ENCODE measurements at regions not wholly inside any gene's neighbourhood (a gene's known extent, or its start where the extent isn't known, plus 50 kb on each side); places are given as distances from the start of the nearest gene placed in this dataset.
"Not testable (repeated sequence)": the region's sequence is repeated elsewhere in the genome, so short reads cannot be mapped to it uniquely, and the experiment has no call there.

DNA sequence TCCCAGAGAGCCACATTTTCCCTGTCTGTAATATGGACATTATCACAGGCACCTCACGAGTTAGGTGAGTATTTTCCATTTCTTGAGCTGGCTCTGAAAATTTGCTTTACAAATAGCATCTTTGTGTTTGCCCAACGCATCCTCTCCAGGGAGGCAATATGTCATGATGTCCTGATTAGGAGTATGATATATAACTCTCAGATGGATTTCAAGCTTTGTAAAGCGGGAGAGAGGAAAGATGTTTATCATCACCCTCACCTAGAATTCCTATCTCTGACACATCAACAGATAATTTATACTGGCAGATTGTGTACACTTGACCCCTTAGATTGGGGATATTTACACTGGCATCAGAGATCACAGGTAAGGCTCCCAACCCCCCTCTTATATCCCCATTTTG lies 730.7 kb upstream of the RGS18 start:
- intact Hi-C loops (cut with DNase I; ENCODE audit: low total_unique reads), result no loop called here
- Histone ChIP-seq H3K27me3 (no peaks in the 10 kb centered on the region), H3K27ac (no peak overlapping the region), H3K36me3 (no peaks in the 10 kb centered on the region), H3K4me3 (no peak overlapping the region), H3K4me1 (no peaks in the 10 kb centered on the region), H3K9me3 (peaks cover 0 to 2% of the 10 kb centered on the region in 2 donors)
- DNase-seq (ENCODE audit: low spot score in 2 of 2), result no peak
- TF ChIP-seq POLR2A (IDR thresholded peaks at IDR 0.05), result no peak

DNA sequence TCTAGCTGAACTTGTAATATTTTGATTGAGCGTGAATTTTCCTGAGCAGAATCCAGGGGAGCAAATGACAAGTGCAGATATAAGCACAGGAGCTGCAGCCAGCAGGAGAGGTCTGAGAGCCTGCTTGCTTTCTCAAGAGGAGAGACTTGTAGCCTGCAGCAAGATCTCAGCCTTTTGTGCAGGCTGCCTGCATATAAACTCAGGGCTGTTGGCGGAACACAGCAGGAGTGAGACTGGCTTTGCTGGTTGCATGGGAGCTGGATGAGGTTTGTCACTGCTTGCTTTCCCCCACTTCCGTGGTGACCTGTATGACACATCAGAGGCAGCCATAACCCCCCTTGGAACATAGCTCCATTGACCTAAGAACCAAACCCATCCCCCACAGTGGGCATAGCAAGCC lies 725.4 kb upstream of the RGS18 start:
- H3K27me3 ChIP-seq, result no peaks in the 10 kb centered on the region
- no peaks in the 10 kb centered on the region for H3K4me1 ChIP-seq
- H3K27ac ChIP-seq, result no peak overlapping the region
- TF ChIP-seq, protein P1, sequence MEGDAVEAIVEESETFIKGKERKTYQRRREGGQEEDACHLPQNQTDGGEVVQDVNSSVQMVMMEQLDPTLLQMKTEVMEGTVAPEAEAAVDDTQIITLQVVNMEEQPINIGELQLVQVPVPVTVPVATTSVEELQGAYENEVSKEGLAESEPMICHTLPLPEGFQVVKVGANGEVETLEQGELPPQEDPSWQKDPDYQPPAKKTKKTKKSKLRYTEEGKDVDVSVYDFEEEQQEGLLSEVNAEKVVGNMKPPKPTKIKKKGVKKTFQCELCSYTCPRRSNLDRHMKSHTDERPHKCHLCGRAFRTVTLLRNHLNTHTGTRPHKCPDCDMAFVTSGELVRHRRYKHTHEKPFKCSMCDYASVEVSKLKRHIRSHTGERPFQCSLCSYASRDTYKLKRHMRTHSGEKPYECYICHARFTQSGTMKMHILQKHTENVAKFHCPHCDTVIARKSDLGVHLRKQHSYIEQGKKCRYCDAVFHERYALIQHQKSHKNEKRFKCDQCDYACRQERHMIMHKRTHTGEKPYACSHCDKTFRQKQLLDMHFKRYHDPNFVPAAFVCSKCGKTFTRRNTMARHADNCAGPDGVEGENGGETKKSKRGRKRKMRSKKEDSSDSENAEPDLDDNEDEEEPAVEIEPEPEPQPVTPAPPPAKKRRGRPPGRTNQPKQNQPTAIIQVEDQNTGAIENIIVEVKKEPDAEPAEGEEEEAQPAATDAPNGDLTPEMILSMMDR (IDR thresholded peaks at IDR 0.05), result no peak
- no peak for TF ChIP-seq POLR2AphosphoS5 (IDR thresholded peaks at IDR 0.05)
- TF ChIP-seq POLR2A (IDR thresholded peaks at IDR 0.05), result no peak
- intact Hi-C loops (cut with DNase I; ENCODE audit: low total_unique reads), result no loop called here
- H3K9me3 ChIP-seq, result peaks cover 0 to 7% of the 10 kb centered on the region in 2 donors
- no peak overlapping the region for H3K4me3 ChIP-seq
- no peak for DNase-seq (ENCODE audit: low spot score in 2 of 2)
- no peaks in the 10 kb centered on the region for H3K36me3 ChIP-seq

DNA sequence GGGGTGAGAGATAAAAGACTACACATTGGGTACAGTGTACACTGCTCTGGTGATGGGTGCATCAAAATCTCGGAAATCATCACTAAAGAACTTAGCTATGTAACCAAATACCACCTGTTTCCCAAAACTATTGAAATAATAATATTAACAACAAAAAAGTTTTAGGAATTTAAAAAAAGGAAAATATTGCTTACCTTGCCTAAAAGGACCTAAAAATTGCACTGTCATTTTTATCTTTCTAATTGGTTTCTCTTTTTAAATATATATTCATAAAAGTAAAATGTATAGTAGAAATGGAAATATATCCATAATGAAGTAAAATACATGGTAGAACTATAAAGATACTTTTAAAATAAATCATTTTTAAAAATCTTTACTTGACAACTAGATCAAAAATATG lies 719.3 kb upstream of the RGS18 start:
- Histone ChIP-seq H3K4me1 (no peaks in the 10 kb centered on the region), H3K27me3 (no peaks in the 10 kb centered on the region), H3K36me3 (no peaks in the 10 kb centered on the region), H3K9me3 (peaks cover 0 to 5% of the 10 kb centered on the region in 2 donors), H3K4me3 (no peak overlapping the region), H3K27ac (no peak overlapping the region)
- TF ChIP-seq POLR2AphosphoS5 (IDR thresholded peaks at IDR 0.05) (no peak), POLR2A (IDR thresholded peaks at IDR 0.05) (no peak)
- TF ChIP-seq, protein P1 (IDR thresholded peaks at IDR 0.05), result no peak
- no peak for DNase-seq (ENCODE audit: low spot score in 2 of 2)
- intact Hi-C loops (cut with DNase I; ENCODE audit: low total_unique reads), result no loop called here

DNA sequence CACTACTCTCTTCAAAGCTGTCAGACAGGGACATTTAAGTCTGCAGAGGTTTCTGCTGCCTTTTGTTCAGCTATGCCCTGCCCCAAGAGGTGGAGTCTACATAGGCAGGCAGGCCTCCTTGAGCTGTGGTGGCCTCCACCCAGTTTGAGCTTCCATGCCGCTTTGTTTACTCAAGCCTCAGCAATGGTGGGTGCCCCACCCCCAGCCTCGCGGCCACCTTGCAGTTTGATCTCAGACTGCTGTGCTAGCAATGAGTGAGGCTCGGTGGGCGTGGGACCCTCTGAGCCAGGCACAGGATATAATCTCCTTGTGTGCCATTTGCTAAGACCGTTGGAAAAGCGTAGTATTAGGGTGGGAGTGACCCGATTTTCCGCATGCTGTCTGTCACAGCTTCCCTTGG lies 710.0 kb upstream of the RGS18 start:
- H3K4me1 ChIP-seq; H3K27ac ChIP-seq; H3K36me3 ChIP-seq; H3K9me3 ChIP-seq; intact Hi-C loops (cut with DNase I; ENCODE audit: low total_unique reads); H3K27me3 ChIP-seq; H3K4me3 ChIP-seq; DNase-seq (ENCODE audit: low spot score in 2 of 2): not testable (repeated sequence)

DNA sequence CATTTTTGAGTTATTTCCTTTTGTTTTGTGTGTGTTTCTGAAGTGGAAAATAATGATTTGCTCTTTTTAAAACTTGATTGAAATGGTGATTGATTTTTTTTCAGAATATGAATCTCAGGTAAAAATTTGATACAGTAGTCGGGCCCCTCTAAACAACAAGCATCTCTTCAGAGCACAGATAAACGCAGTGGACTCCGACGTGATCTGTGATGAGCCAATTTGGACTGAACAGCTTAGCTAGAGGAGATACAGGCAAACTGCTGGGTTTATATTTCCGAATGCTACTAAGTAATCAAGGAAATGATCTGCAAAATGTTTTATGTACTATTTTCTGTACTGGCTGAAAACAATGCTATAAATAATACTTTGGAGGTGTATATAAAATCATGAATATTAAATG lies 705.7 kb upstream of the RGS18 start:
- no peak for DNase-seq (ENCODE audit: low spot score in 2 of 2)
- H3K27ac ChIP-seq, result no peak overlapping the region
- H3K4me1 ChIP-seq, result no peaks in the 10 kb centered on the region
- H3K4me3 ChIP-seq, result no peak overlapping the region
- intact Hi-C loops (cut with DNase I; ENCODE audit: low total_unique reads), result no loop called here
- no peaks in the 10 kb centered on the region for H3K27me3 ChIP-seq
- no peaks in the 10 kb centered on the region for H3K9me3 ChIP-seq
- no peaks in the 10 kb centered on the region for H3K36me3 ChIP-seq
- TF ChIP-seq POLR2A (IDR thresholded peaks at IDR 0.05) (no peak), POLR2AphosphoS5 (IDR thresholded peaks at IDR 0.05) (no peak)
- TF ChIP-seq, protein P1 (IDR thresholded peaks at IDR 0.05), result no peak

DNA sequence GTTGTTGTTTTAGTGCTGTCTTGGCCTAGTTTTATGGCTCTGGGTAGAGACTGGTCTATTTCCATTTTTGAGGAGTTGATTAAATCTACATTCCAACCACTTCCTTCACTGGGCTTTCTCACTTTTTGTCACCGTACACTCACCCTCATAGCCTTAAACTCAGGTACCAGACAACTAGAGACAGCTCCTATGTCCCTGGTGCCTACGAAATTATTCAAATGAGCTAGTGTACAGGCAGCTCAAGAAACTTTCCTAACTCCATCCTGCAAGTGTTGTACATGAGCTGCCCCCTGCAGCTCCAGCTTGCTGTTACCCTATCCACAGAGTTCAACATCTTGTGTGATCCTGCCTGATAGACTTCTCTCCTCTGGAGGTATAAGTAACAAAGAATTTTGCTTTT lies 704.8 kb upstream of the RGS18 start:
- Histone ChIP-seq H3K27me3 (no peaks in the 10 kb centered on the region), H3K27ac (no peak overlapping the region), H3K36me3 (no peaks in the 10 kb centered on the region), H3K4me3 (no peak overlapping the region), H3K4me1 (no peaks in the 10 kb centered on the region), H3K9me3 (no peaks in the 10 kb centered on the region)
- TF ChIP-seq, protein P1 (IDR thresholded peaks at IDR 0.05), result no peak
- no peak for TF ChIP-seq POLR2A (IDR thresholded peaks at IDR 0.05)
- TF ChIP-seq POLR2AphosphoS5 (IDR thresholded peaks at IDR 0.05), result no peak
- no peak for DNase-seq (ENCODE audit: low spot score in 2 of 2)
- intact Hi-C loops (cut with DNase I; ENCODE audit: low total_unique reads), result no loop called here
